ENCODE measurements at regions not wholly inside any gene's neighbourhood (a gene's known extent, or its start where the extent isn't known, plus 50 kb on each side); places are given as distances from the start of the nearest gene placed in this dataset.

DNA sequence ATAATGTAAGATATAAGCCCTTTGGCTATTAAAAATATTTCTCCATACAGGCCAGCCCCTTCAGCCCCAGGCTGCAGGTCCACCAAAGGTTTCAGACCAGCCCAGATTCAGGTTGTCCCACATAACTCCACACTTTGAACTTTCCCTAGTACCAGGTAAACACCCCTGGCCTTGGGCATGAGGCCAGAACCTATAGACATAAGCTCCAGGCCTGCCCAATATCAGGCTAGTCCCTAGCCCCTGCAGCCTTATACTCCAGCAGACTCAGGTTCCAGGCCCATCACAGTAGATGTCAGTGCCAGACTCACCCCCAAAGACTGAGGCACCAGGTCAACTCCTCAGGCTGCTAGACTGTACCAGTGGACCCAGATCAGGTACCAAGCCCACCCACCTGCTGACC, 178.5 kb upstream of the DAAM1 start:
- TF ChIP-seq, protein P1, sequence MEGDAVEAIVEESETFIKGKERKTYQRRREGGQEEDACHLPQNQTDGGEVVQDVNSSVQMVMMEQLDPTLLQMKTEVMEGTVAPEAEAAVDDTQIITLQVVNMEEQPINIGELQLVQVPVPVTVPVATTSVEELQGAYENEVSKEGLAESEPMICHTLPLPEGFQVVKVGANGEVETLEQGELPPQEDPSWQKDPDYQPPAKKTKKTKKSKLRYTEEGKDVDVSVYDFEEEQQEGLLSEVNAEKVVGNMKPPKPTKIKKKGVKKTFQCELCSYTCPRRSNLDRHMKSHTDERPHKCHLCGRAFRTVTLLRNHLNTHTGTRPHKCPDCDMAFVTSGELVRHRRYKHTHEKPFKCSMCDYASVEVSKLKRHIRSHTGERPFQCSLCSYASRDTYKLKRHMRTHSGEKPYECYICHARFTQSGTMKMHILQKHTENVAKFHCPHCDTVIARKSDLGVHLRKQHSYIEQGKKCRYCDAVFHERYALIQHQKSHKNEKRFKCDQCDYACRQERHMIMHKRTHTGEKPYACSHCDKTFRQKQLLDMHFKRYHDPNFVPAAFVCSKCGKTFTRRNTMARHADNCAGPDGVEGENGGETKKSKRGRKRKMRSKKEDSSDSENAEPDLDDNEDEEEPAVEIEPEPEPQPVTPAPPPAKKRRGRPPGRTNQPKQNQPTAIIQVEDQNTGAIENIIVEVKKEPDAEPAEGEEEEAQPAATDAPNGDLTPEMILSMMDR (IDR thresholded peaks at IDR 0.05): no peak
- TF ChIP-seq POLR2A (IDR thresholded peaks at IDR 0.05) (no peak), POLR2AphosphoS5 (IDR thresholded peaks at IDR 0.05) (no peak)
